ENCODE measurements at regions not wholly inside any gene's neighbourhood (a gene's known extent, or its start where the extent isn't known, plus 50 kb on each side); places are given as distances from the start of the nearest gene placed in this dataset.

GRCh38 chr20:20791664-20792568, 79.5 kb upstream of the RALGAPA2 start:
- ATAC-seq (no peak), DNase-seq (ENCODE audit: extremely low read depth in 1 of 4, low spot score in 3 of 4) (no peak), FAIRE-seq (no peak)
- TF ChIP-seq MEF2D (tag; conservative IDR thresholded peaks at IDR 0.05; ENCODE audit: low read depth) (no peak), ZNF124 (CRISPR knock-in tag; IDR thresholded peaks at IDR 0.05) (no peak), NFIC (IDR thresholded peaks at IDR 0.05) (peak; percentile 51), NUFIP1 (IDR thresholded peaks at IDR 0.05; ENCODE audit: partially characterized antibody) (no peak), BRF1 (IDR thresholded peaks at IDR 0.05; ENCODE audit: borderline replicate concordance, extremely low read depth, insufficient read length) (no peak)
- 0% methylated on average over 13 of the region's 14 CpGs for WGBS (ENCODE audit: insufficient coverage, low coverage, missing lambda C conversion rate)
- H3K27ac ChIP-seq (ENCODE audit: extremely low read depth, low read depth, low read length), result no peak overlapping the region
- no TSS peak for BruUV-seq (replicated peaks)
- no peaks in the 10 kb centered on the region for H3K4me1 ChIP-seq (replicated peaks in 1 of 2; ENCODE audit: control insufficient read depth in 2 of 2, insufficient read depth in 2 of 2, low read length in 2 of 2)
- no peak overlapping the region for H3K4me2 ChIP-seq (ENCODE audit: insufficient read depth, low read length)
- H4K20me1 ChIP-seq (replicated peaks; ENCODE audit: control insufficient read depth, insufficient read depth, low read length), result no peaks in the 10 kb centered on the region
- H3K36me3 ChIP-seq (ENCODE audit: control insufficient read depth, insufficient read depth, low read length), result no peaks in the 10 kb centered on the region
- intact Hi-C loops (cut with micrococcal nuclease), result no loop called here
- H3K9me3 ChIP-seq (replicated peaks; ENCODE audit: control insufficient read depth, insufficient read depth, low read depth, low read length), result no peaks in the 10 kb centered on the region
- POLR2A ChIA-PET, result no interaction called here
- CTCF ChIA-PET (ENCODE audit: low intra/inter-chr PET ratio), result interaction anchor here (0.6 kb wide), 1 partner anchor 54 kb away, joined by 3 read pairs; no protein-coding TSS in a partner anchor
- no peak overlapping the region for H3K4me3 ChIP-seq
- no peak overlapping the region for H2AFZ ChIP-seq (ENCODE audit: low read depth, low read length)
- no peaks in the 10 kb centered on the region for H3K79me2 ChIP-seq (ENCODE audit: control insufficient read depth, insufficient read depth, low read length)
- H3K27me3 ChIP-seq (ENCODE audit: control insufficient read depth in 2 of 2, insufficient read depth in 2 of 2, low read length in 2 of 2), result peaks cover 0 to 11% of the 10 kb centered on the region in 2 experiments; a peak in 1 of 5 replicates
- no peak overlapping the region for H3K9ac ChIP-seq (ENCODE audit: insufficient read depth in 1 of 2, low read depth in 2 of 2, low read length in 2 of 2)
- no peaks in the 10 kb centered on the region for H3K9me1 ChIP-seq (ENCODE audit: control insufficient read depth, insufficient read depth, low read length)
- in situ Hi-C loops (cut with MboI), result no loop called here

GRCh38 chr20:20788308-20788707, 75.9 kb upstream of the RALGAPA2 start:
- H3K9me1 ChIP-seq (ENCODE audit: control insufficient read depth, insufficient read depth, low read length), result no peaks in the 10 kb centered on the region
- no peak overlapping the region for H2AFZ ChIP-seq (ENCODE audit: low read depth, low read length)
- no peaks in the 10 kb centered on the region for H3K79me2 ChIP-seq (ENCODE audit: control insufficient read depth, insufficient read depth, low read length)
- H3K27me3 ChIP-seq (ENCODE audit: control insufficient read depth in 2 of 2, insufficient read depth in 2 of 2, low read length in 2 of 2), result peaks cover 0 to 3% of the 10 kb centered on the region in 2 experiments; a peak in 1 of 5 replicates
- ChIA-PET POLR2A (no interaction called here), CTCF (ENCODE audit: low intra/inter-chr PET ratio) (no interaction called here)
- intact Hi-C loops (cut with micrococcal nuclease), result no loop called here
- no peak overlapping the region for H3K4me2 ChIP-seq (ENCODE audit: insufficient read depth, low read length)
- H3K9ac ChIP-seq (ENCODE audit: insufficient read depth in 1 of 2, low read depth in 2 of 2, low read length in 2 of 2), result no peak overlapping the region
- H4K20me1 ChIP-seq (replicated peaks; ENCODE audit: control insufficient read depth, insufficient read depth, low read length), result no peaks in the 10 kb centered on the region
- DNase-seq (ENCODE audit: extremely low read depth in 1 of 4, low spot score in 3 of 4) (no peak), FAIRE-seq (no peak), ATAC-seq (no peak)
- H3K4me3 ChIP-seq, result no peak overlapping the region
- no peak overlapping the region for H3K27ac ChIP-seq (ENCODE audit: extremely low read depth, low read depth, low read length)
- H3K9me3 ChIP-seq (replicated peaks; ENCODE audit: control insufficient read depth, insufficient read depth, low read depth, low read length), result no peaks in the 10 kb centered on the region
- no peaks in the 10 kb centered on the region for H3K36me3 ChIP-seq (ENCODE audit: control insufficient read depth, insufficient read depth, low read length)
- WGBS (ENCODE audit: insufficient coverage, low coverage, missing lambda C conversion rate), result 0% methylated on average over 4 of the region's 4 CpGs
- BruUV-seq (replicated peaks), result no TSS peak
- no peaks in the 10 kb centered on the region for H3K4me1 ChIP-seq (replicated peaks in 1 of 2; ENCODE audit: control insufficient read depth in 2 of 2, insufficient read depth in 2 of 2, low read length in 2 of 2)
- in situ Hi-C loops (cut with MboI), result no loop called here
- no peak for TF ChIP-seq RBM17 (IDR thresholded peaks at IDR 0.05; ENCODE audit: borderline replicate concordance, low read depth, low read length)
- TF ChIP-seq ZNF431 (CRISPR knock-in tag; IDR thresholded peaks at IDR 0.05), result no peak
- no peak for TF ChIP-seq BACH1 (tag; IDR thresholded peaks at IDR 0.05)
- no peak for TF ChIP-seq TEAD4 (IDR thresholded peaks at IDR 0.05; ENCODE audit: low read length)
- no peak for TF ChIP-seq TEAD4 (CRISPR knock-in tag; IDR thresholded peaks at IDR 0.05; ENCODE audit: borderline replicate concordance)
- no peak for TF ChIP-seq TCF15 (CRISPR knock-in tag; IDR thresholded peaks at IDR 0.05)
- TF ChIP-seq SIRT6 (IDR thresholded peaks at IDR 0.05; ENCODE audit: low read depth, low read length), result no peak
- no peak for TF ChIP-seq MAFG (tag; conservative IDR thresholded peaks at IDR 0.05)
- no peak for TF ChIP-seq ATF6 (CRISPR knock-in tag; IDR thresholded peaks at IDR 0.05)
- no peak for TF ChIP-seq ZNF589 (CRISPR knock-in tag; IDR thresholded peaks at IDR 0.05; ENCODE audit: low read depth)

All from K562 (cell line).